WERI-Rb-1 (cell line): ENCODE measurements at regions not wholly inside any gene's neighbourhood (a gene's known extent, or its start where the extent isn't known, plus 50 kb on each side); places are given as distances from the start of the nearest gene placed in this dataset.

ENCODE experiments used
- DNase-seq: peaks from one replicate; pipeline ENCODE4 v3.0.0-alpha.2; 2020
- H3K27ac ChIP-seq: fragments of 250-450 bp; sonication (Bioruptor Pico); 2 replicates; pipeline ENCODE4 v1.5.1; 2020; ENCODE audit warnings: mild to moderate bottlenecking, moderate library complexity
- H3K27me3 ChIP-seq: fragments of 250-450 bp; sonication (Bioruptor Pico); 2 replicates; pipeline ENCODE4 v1.5.1; 2021; ENCODE audit warnings: mild to moderate bottlenecking, low read depth, moderate library complexity; ENCODE audit not compliant: insufficient read depth, severe bottlenecking
- H3K36me3 ChIP-seq: fragments of 250-450 bp; sonication (Bioruptor Pico); 2 replicates; pipeline ENCODE4 v1.5.1; 2020; ENCODE audit warnings: mild to moderate bottlenecking, moderate library complexity
- H3K4me3 ChIP-seq: 2 replicates; pipeline ENCODE4 v1.5.1; 2011; ENCODE audit warnings: low read depth, mild to moderate bottlenecking, control low read depth, low read length
- H3K9me3 ChIP-seq: fragments of 250-450 bp; sonication (Bioruptor Pico); 2 replicates; pipeline ENCODE4 v1.5.1; 2021; ENCODE audit warnings: mild to moderate bottlenecking, moderate library complexity; ENCODE audit not compliant: severe bottlenecking
- CTCF ChIP-seq: IDR thresholded peaks from 2 replicates; pipeline ENCODE4 v1.5.1; 2011; ENCODE audit warnings: low read depth, mild to moderate bottlenecking, control low read depth, inconsistent platforms, low read length

DNA sequence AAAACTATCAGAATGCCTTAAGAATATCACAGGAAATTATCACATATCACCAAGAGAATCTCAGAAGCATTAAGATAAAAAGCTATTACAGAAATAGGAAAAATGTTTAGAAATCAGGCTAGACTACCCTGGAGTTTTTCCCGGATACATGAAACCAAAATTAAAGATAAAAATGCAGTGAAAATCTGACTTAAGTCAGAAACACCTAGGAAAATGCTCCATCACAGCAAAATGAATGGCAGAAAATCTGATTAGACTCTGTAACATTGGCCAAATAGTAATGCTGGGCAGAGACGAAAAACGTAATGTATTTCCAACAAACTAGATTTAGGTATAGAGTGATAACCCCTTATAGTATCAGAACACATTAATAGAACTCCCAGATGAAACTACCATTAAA is 1626.7 kb upstream of the C9orf72 start:
- Histone ChIP-seq H3K36me3 (no peaks in the 10 kb centered on the region), H3K4me3 (no peak overlapping the region), H3K27ac (no peak overlapping the region), H3K27me3 (no peaks in the 10 kb centered on the region), H3K9me3 (no peaks in the 10 kb centered on the region)
- DNase-seq: no peak
- TF ChIP-seq CTCF: no peak

DNA sequence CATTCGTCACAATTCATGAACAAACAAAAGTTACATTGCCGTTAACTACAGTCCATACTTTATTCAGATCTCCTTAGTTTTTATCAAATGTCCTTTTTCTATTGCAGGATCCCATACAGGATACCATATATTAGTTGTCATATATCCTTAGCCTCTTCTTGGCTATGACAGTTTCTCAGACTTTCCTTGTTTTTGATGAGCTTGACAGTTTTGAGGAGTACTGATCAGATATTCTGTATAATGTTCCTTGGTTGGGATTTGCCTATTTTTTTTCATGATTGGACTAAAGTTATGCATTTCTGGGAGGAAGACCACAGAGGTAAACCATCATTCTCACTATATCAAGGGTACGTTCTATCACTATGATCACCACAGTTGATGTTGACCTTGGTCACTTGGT is 1627.4 kb upstream of the C9orf72 start:
- H3K9me3 ChIP-seq: no peaks in the 10 kb centered on the region
- no peak overlapping the region for H3K27ac ChIP-seq
- no peaks in the 10 kb centered on the region for H3K36me3 ChIP-seq
- H3K4me3 ChIP-seq: no peak overlapping the region
- no peak for DNase-seq
- H3K27me3 ChIP-seq: no peaks in the 10 kb centered on the region
- TF ChIP-seq CTCF: no peak

- no peak overlapping the region for H3K4me3 ChIP-seq
- no peaks in the 10 kb centered on the region for H3K27me3 ChIP-seq
- no peaks in the 10 kb centered on the region for H3K36me3 ChIP-seq
- no peak overlapping the region for H3K27ac ChIP-seq
- DNase-seq: no peak
- TF ChIP-seq CTCF: no peak
- no peaks in the 10 kb centered on the region for H3K9me3 ChIP-seq
These were observed 1630.1 kb upstream of the C9orf72 start for GRCh38 chr9:29203244-29203930.

DNA sequence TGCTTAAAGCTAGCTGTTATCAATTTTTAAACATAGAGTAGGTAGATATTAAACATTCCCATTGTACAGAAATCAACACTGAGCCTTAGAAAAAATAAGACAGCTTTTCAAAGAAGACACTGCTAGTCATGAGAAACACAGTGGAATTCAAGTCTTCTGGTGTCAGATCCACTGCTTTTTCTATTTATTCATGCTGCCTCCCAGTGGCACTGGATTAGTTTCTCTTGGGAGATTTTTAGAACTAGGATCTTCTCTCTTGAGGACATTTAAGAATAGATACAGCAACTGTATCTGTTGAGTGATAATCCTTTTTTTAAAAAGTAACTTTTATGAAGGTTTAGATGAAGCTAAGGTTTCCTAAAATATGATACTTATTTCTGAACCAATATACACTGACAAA is 1635.4 kb upstream of the C9orf72 start:
- Histone ChIP-seq H3K27me3 (no peaks in the 10 kb centered on the region), H3K36me3 (no peaks in the 10 kb centered on the region), H3K27ac (no peak overlapping the region), H3K9me3 (no peaks in the 10 kb centered on the region), H3K4me3 (no peak overlapping the region)
- no peak for DNase-seq
- no peak for TF ChIP-seq CTCF

GRCh38 chr9:29209748-29210291 is 1636.5 kb upstream of the C9orf72 start:
- no peaks in the 10 kb centered on the region for H3K9me3 ChIP-seq
- no peak overlapping the region for H3K4me3 ChIP-seq
- H3K36me3 ChIP-seq: no peaks in the 10 kb centered on the region
- DNase-seq: no peak
- H3K27ac ChIP-seq: no peak overlapping the region
- TF ChIP-seq CTCF: no peak
- peaks cover under 1% of the 10 kb centered on the region for H3K27me3 ChIP-seq
